ENCODE measurements at regions not wholly inside any gene's neighbourhood (a gene's known extent, or its start where the extent isn't known, plus 50 kb on each side); places are given as distances from the start of the nearest gene placed in this dataset.

DNA sequence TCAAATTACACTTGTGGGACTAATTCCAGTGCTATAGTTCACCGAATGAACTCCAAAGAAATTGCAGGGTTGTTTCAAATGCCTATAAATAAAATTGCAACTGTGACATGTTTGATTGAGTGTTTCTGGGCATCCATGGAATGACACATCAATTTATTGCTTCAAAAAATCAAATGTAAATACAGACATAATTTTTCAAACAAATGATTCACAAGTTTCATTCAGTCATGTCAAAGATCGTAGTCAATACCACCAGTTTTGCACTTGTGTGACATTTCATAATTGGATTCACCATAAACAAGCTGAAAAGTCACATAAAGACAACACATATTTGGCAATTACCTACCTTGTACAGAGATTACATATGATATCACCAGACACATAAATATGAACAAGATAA is 350.8 kb downstream of the CDH2 start:
- DNase-seq (ENCODE audit: low spot score) = no peak

DNA sequence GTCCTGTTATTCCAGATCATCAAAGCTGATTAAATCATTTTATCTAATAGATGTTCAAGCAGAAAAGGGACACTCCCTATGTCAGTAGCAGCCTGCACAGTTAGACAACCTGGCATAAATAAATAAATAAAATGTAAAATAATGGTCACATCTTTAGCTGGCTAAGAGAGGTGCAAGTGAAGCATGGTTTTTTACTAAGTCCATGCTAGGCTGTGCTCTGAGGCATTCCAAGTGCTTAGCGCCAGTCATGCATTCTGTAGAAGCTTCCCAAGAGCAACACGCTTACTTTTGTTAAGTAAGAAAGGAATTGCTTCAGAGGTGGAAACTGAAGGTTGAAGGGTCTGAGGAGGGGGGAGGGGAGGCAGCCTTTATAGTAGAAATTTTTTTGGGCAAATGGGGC is 351.2 kb downstream of the CDH2 start:
- no peak for DNase-seq (ENCODE audit: low spot score)

DNA sequence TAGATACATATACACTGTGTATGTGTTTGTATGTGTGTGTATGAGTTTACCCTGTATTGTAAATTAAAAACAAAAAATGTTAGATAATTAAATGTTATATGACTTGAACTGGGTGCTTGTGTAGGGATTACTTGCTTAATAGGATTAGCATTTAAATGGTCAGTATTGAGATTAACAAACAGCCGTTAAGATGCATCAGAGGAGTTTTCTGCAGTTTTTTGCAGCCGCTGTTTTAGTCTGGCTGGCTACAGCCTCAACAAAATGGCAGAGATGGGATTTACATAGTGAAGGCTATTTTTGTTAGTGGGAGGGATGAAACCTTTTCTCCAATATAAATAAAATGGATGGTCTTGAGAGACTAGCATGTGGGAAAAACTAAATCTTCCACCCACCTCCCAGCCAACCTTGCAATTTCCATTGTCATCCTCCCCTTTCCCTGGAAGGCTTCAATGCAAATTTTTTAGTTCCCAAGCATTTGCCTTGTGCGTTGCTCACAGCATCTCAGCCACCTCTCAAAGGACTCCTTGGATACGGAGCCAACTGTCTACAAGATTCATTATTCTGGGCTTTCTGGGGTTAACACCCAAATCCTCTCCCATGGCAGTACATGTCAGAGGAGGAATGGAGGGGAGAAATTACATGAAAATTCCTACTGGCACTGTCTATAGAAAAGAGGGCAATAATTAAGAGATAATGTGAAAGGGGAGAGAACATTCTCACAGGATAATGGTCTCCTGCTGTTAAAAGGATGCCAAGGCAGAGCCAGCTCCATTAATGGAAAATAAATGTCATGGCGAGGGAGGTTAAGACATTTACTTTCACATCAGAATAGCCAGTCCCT is 351.9 kb downstream of the CDH2 start:
- DNase-seq (ENCODE audit: low spot score) = no peak

DNA sequence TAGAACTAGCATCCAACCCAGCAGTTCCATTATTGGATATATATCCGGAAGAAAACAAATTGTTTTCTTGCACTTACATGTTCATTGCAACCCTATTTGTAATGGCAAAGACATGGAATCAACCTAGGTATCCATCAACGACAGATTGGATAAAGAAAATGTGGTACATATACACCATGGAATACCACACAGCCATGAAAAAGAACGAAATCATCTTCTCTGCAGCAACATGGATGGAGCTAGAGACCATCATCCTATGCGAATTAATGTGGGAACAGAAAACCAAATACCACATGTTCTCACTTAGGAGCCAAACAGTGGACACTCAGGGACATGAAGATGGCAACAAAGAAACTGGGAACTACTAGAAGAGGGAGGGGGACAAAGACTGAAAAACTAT is 352.7 kb downstream of the CDH2 start:
- DNase-seq (ENCODE audit: low spot score) = no peak

DNA sequence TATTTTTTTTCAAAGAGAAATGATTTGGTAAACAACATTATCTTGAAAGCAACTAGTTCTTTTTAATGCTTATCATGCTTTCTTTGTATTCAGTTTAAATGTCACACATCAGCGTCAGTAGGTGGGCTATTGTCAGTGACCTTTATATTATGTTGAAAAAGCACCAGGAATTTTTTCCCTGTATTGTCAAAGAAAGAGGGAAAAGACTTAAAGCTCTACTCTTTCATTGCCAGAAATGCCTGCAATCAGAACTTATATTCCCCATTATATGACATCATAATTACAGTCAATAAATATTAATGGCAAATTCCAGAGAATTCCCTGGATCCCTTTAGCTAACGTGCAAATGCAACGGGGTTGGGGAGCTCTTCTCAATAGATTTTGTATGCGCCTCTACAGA is 353.9 kb downstream of the CDH2 start:
- no peak for DNase-seq (ENCODE audit: low spot score)

DNA sequence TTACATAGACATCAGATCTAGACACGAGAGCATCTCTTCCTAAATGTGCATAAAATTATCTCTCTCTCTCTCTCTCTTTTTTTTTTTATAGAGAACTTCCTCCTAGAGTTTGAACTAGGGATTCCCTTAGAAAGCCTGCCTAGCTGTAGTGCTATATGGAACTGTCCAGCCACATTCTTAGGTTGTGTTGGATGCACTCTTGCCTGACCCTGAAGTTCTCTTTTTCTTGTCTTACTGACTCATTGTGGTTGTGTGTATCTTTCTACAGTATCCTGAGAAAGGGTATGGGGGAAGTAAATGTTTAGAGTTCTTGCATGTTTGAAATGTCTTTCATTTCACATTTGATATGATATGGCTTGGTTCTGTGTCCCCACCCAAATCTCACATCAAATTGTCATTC is 368.2 kb downstream of the CDH2 start:
- DNase-seq (ENCODE audit: low spot score) = no peak

DNA sequence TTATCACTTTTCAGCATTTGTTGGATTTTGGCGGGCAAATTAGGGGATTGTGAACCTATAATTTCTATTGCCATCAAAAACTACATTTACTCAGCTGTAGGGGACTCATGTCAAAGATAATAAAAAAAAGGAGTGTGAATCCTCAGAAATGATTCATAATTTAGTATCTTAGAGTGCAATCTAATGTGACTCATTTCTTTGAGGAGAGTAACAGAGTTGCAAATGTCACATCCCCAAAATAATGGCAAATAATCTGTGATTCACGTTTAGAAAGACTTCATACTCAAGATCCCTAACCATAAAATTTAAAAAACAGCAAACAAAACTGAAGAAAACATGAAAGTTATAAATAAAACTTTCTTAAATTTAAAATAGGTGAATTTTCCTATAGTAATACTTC is 373.0 kb downstream of the CDH2 start:
- DNase-seq (ENCODE audit: low spot score) = peak; percentile 3

DNA sequence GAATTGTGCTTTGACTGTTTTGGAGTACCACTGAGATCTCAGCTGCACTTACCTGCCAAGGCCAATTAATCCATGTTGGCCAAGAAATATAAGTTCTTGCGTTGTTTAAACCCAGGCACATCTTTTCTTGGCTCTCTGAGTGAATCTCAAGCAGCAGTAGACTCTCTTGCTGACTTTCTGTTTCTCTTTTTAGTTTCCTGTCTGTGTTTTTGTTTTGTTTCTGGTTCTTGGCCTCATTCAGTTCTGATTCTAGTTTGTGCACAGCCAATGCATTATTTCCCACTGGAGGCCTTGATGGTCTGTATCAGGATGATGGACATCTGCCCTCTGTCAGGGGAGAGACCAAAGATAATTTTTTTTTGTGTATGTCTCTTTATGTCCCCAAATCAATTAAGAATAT is 379.4 kb downstream of the CDH2 start:
- no peak for DNase-seq (ENCODE audit: low spot score)

DNA sequence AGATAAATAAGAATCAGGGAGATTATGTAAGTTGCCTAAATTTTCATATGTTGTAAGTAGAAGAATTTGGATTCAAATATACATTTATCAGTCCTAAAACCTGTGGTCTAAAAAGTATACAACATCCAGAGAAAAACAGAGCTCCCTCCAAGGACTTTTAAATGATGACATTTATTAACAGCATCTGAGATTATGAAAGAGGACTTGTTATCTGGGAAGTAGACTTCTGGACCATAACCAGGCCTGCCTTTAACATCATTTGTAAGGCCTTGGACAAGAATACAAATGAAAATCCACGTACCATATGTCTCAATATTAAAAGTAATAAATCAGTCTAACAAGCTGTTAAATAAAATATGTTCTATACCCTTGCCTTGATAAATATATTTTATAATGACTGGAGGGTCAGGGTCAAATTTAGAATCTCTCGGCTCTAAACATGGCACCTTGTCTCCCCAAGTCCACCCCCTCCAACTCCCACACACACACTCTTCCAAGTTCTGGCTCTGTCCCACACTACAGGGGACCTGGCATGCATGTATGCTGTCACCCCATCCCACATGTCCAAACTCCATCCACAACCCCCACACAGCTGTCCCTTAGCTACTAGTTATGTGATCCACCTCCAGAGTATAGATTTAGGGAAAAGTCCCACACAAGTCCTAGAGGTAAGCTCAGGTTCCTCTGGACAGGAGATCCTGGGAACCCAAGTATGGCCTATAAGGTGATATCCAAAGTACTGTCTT is 382.6 kb downstream of the CDH2 start:
- no peak for DNase-seq (ENCODE audit: low spot score)

DNA sequence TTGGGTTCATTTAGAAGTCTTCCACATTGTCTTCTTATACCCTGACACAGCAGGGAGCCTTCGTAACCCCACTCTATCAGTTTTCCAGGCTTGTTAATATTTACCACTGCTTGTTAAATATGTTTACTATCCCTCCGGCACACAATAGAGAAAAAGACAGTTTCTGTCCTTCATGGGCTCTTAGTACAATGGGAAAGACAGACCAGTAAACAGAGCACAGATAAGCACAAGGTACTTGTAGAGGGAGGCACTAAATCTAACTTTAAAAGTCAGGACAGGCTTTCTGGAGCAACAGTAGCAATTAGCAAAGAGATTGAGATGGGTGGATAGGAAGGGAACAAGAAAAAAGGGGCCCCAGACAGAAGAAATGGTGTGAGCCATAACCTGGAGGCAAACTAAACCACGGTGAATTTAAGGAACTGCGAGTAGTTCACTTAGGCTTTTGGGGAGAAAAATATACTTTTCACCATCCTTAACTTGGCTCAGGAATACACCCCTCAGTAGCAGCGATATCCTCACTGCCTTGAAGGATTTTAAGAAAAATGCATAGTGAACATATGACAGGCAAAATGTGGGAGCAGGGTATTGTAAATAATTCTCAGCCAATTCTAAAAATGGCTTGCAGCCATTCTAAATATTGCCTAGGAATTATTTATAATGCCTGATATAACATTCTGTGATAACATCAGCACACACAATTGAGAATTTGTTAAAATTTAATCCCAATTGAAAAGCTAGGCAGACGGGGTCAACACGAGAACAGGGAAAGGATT is 383.7 kb downstream of the CDH2 start:
- no peak for DNase-seq (ENCODE audit: low spot score)

DNA sequence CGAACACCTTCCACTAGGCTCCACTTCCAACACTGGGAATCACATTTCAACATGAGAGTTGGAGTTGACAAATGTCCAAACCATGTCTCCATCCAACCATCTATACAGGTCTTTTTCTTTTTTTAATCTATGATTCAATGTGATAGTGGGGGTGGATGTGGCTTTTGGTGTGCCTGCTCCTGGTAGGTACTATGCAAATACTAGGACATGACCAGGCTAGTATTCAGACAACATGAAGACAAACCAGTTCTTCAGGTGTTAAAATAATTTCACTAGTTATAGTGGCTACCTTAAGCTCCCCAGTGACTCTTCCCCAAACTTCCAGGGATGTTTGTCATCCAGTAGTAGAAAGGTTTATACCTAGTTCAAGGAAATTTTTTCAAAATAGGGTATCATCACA is 387.5 kb downstream of the CDH2 start:
- no peak for DNase-seq (ENCODE audit: low spot score)

DNA sequence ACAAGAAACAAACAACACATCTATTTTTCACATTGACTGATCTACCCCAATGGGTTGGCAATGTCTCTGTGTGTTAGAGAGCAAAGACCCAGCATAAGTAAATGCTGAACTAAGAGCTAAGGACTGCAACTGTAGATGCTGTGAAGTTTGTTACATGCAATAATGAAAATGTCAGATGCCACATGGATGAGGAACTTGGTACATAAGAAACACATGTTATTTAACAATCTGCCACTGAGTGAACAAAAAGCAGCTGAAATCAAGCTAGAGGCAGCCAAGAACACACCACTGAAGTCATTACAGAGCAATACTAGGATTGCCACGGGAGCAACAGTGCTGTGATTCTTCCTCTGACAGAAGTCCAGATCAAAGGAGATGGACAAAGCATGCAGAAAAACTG is 389.4 kb downstream of the CDH2 start:
- DNase-seq (ENCODE audit: low spot score) = no peak

DNA sequence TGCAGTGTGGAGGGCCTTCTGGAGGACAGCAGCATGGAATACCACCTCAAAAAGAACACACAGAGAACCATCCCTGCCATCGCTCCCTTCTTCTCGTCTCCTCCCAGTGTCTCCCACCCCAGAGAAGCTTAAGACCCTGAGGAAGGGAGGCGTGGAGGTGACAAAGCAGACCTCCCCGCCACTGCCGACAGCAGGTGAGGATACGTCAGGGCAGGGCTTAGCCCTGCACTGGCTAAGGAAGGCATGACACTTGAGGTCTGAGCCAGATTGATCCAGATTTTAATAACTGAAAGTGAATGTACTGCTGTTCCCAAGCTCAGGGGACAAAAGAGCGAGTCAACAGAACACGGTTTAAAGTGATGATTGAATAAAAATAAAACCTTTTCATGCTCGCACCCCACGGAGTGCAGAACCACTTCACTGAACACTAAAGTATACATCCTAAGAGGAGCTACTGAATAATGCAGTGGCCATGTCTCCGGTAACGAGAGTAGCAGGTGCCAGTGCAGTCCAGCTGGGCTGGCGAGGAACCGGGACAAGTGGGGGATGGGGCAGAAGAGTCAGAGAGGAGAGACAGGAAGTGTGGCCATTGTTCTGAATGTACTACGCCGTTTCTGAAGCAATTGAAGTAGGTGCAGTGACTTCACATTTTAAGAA is 391.0 kb downstream of the CDH2 start:
- DNase-seq (ENCODE audit: low spot score) = no peak

DNA sequence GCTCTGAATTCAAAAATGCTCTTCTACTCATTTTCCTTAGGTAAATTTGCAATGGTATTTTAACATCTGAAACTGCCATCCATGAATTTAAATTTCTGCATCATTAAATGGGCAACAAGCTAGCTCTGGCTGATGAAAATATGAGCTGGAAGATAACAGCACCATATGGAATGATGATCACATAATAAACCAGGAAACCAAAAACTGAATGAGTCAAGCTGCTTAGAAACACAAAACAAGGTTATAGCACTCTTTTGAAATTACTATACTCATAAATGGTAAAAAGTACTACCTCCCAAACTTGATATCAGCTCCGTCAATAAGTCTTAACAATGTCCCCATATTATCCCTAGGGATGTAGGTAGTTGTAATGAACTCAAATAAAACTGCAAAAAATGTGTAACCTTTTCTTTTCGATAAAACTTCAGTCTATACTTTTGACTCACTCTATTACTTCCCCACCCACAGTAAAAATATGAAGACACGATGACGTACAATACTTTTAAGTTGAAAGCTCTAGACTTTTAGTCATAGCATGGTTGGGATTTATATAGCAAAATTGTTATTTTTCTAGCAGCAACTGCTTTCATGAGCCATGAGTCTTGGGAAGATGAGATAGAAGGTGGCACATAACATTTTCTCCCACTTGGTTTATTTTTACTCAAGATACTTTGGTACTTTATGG is 396.7 kb downstream of the CDH2 start:
- no peak for DNase-seq (ENCODE audit: low spot score)

DNA sequence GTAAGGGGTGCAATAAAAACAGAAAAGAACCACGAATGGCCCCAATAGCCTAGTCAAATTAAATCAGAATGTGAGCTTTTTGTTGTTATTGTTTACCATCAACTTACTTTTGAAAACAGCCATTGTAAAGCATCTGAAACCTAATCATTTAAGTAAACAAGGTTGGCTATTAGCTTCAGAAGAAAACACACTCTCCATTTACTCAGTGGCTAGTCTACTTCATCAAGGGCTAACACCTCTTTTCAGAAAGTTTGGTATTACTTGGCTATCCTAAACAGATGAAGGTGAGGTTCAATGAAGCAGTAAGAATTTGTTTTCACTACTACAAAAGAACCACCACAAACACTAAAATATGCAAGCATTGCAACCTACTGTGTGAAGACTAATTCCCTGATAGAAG is 398.0 kb downstream of the CDH2 start:
- no peak for DNase-seq (ENCODE audit: low spot score)

DNA sequence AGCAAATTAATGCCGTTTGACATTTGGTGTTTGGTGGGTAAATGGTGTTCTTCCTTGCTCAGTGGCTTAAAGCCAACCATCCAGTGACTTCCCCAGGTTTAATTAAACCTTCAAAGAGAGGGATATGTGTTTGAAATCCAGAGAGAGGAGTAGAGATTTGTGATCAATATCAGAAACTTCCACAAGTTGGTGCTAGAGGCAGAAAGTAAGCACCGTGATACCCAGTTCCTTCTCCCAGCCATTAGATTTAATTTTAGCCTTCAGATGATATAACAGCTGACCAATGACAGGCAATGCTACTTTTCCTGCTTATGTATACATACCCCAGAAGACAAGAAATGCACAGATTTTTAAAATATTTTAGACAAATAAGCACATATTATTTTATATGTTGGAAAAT is 398.5 kb downstream of the CDH2 start:
- DNase-seq (ENCODE audit: low spot score) = peak; percentile 0

DNA sequence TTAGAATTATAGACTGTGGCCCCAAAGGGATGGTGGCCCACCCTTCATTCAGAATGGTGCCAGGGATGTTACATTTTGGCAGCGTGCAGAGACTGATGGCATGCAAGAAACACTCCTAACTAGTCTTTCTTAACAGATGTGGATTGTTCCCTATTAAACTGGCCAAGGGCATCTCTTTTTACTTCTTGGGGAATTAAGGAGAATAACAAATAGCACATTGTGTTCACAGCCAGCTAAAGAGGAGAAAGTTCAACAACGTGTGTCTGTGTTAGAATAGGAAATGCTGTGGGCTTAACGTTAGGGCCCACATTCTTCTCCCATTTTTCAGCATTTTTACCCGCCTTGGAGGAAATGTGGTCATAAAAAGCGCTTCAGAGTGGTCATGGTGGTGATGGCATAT is 404.8 kb downstream of the CDH2 start:
- DNase-seq (ENCODE audit: low spot score) = no peak

DNA sequence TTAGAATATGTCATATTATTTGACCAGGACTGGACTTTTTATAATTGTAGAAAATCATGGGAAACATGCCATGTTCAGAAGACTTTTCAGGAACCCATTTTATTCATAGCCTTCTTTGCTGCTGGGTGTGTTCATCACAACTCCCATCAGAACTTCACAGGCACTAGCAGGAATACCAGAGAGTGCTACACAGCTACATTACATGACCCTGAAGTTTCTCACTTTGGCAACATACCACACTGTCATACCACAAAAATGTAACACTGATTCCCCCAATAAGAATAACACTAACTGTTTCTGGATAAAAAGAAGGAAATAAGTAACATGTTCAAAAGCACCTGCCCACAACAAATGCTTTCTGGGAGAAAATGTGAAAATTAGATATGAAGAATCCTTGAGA is 405.4 kb downstream of the CDH2 start:
- DNase-seq (ENCODE audit: low spot score) = no peak

DNA sequence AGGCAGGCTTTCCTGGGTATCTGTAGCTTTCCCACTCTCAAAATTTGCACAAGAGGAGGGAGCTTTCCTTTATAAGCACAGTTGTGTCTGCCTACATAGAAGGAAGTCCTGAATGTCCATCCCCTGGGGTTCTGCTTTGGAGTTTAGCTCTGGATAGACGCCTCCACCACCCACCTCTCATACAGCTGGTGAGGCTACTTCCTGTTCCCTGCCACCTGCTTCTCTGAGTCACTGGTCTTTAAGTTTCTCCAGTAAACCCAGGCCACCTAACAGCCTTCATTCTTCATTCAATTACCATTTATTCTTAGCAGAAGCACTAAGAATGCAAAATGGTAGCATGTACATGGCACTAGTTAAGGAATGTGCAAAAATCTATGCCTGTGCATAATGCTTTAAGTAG is 407.8 kb downstream of the CDH2 start:
- DNase-seq (ENCODE audit: low spot score) = no peak

DNA sequence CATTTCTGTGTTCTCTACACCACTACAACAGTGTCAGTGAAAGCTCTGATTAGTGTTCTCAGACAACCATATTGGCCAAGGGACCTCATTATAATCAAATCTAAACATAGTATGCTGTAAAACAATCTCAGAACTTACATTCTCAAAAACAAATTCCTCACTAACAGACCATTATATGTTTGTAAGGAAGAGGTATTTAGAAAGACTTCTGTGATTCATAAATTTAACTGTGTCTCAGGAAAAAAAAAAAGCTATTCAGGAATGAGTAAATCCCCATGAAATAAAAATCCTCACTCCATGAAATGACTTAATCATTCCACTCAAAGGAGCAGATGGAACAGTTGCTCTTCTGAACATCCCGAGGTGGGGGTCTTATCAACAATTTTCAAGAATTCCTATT is 413.0 kb downstream of the CDH2 start:
- no peak for DNase-seq (ENCODE audit: low spot score)

DNA sequence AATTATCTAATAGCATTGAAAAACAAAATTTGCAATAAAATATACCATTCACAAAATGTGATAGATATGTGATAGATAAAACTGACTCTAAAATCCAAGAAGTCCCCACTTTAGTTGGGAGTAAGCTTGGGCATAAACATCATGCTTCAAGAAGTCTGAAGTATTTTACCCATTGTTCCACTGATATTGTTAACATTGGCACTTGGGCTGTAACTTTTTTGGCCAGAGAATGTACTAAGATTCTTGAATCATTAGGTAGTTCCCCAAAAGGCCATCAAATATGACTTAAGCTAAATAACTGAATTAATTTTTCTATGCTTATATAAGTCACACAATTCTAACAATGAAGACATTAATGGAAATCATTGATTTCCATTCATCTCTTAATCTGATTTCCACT is 413.6 kb downstream of the CDH2 start:
- DNase-seq (ENCODE audit: low spot score) = no peak

DNA sequence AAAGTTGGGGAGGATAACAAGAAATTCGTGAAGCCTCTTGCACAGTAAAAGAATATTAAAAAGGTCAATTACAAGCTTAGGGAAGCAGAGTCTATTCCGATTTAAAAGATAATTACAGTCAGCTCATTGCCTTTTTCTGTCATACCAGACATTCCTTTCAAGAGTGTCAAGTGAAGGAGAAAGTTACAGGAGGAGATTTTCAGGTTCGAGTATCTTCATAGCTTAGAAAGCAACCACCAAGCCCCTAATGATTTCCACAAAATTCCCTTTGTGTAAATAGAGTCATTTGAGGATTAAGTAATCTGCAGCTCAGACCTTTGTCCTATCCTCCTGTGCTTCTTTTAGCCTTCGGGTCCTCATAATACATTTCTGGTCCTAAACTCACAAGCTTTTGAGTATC is 414.9 kb downstream of the CDH2 start:
- no peak for DNase-seq (ENCODE audit: low spot score)

Data from RKO (cell line).